ENCODE measurements at regions not wholly inside any gene's neighbourhood (a gene's known extent, or its start where the extent isn't known, plus 50 kb on each side); places are given as distances from the start of the nearest gene placed in this dataset.

DNA sequence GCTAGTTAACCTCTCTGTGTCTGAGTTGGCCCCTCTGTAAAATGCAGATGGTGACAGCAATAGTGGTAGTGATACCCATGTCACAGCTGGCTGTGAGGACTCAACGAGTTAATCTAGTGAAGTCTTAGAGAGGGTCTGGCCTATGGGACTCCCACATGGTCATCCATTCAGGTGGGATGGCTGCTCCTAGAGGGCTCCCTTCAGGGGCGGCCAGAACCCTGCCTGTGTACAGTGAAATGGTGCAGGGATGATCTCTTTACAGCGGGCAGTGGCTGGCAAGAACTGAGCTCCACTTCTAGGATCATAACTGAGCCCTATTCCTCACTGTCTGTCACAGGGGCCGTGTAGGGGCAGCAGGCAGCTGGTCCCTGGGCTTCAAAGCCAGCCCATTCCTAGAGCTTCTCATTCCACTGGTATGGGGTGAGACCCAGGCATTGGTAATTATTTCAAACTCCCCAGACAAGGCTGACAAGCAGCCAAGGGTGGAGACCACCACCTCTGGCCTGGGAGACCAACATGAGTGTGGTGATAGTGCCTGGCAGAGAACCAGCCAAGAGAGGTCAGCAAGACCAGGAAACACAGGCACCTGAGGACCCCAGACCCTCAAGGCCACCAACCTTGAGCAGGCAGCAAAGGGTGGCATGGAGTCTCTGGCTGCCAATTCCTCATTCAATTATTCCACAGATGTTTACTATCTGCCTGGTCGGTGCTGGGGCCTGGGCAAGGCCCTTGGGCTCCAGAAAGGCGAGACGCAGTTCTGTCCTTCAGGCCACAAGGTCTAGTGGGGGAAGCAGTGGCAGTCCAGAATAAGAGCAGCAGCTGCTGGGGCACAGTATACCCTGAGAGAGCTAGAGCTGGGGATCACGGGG is 103.4 kb downstream of the MRPL14 start:
- Histone ChIP-seq H2AFZ (ENCODE audit: low read depth, low read length, severe bottlenecking) (no peak overlapping the region), H3K9me2 (replicated peaks; ENCODE audit: insufficient read depth, low read length) (no peaks in the 10 kb centered on the region), H3K9me3 (ENCODE audit: insufficient read depth, low read length) (no peaks in the 10 kb centered on the region), H3K27ac (ENCODE audit: low read depth, low read length) (no peak overlapping the region), H3K36me3 (ENCODE audit: low read length) (no peaks in the 10 kb centered on the region), H4K20me1 (ENCODE audit: low read depth, low read length) (no peaks in the 10 kb centered on the region), H3K4me3 (ENCODE audit: insufficient read depth, low read length, poor library complexity, severe bottlenecking) (no peak overlapping the region), H3K4me2 (ENCODE audit: low read depth, low read length, poor library complexity, severe bottlenecking) (no peak overlapping the region), H3F3A (ENCODE audit: insufficient read depth) (no peaks in the 10 kb centered on the region), H3K79me2 (ENCODE audit: insufficient read depth, low read length) (no peaks in the 10 kb centered on the region), H3K27me3 (ENCODE audit: low read length) (no peaks in the 10 kb centered on the region), H3K9ac (ENCODE audit: low read length) (no peak overlapping the region)
- TF ChIP-seq, protein P1, sequence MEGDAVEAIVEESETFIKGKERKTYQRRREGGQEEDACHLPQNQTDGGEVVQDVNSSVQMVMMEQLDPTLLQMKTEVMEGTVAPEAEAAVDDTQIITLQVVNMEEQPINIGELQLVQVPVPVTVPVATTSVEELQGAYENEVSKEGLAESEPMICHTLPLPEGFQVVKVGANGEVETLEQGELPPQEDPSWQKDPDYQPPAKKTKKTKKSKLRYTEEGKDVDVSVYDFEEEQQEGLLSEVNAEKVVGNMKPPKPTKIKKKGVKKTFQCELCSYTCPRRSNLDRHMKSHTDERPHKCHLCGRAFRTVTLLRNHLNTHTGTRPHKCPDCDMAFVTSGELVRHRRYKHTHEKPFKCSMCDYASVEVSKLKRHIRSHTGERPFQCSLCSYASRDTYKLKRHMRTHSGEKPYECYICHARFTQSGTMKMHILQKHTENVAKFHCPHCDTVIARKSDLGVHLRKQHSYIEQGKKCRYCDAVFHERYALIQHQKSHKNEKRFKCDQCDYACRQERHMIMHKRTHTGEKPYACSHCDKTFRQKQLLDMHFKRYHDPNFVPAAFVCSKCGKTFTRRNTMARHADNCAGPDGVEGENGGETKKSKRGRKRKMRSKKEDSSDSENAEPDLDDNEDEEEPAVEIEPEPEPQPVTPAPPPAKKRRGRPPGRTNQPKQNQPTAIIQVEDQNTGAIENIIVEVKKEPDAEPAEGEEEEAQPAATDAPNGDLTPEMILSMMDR (IDR thresholded peaks at IDR 0.05; ENCODE audit: insufficient read depth, low read length, poor library complexity, severe bottlenecking): no peak
- no peak for TF ChIP-seq EZH2phosphoT487 (conservative IDR thresholded peaks at IDR 0.05; ENCODE audit: low read length)

- Histone ChIP-seq H3K27me3 (ENCODE audit: low read length) (no peaks in the 10 kb centered on the region), H3K9me2 (replicated peaks; ENCODE audit: insufficient read depth, low read length) (no peaks in the 10 kb centered on the region), H3K9me3 (ENCODE audit: insufficient read depth, low read length) (no peaks in the 10 kb centered on the region), H4K20me1 (ENCODE audit: low read depth, low read length) (no peaks in the 10 kb centered on the region), H3K36me3 (ENCODE audit: low read length) (no peaks in the 10 kb centered on the region), H2AFZ (ENCODE audit: low read depth, low read length, severe bottlenecking) (no peak overlapping the region), H3K27ac (ENCODE audit: low read depth, low read length) (no peak overlapping the region), H3K79me2 (ENCODE audit: insufficient read depth, low read length) (no peaks in the 10 kb centered on the region), H3K4me2 (ENCODE audit: low read depth, low read length, poor library complexity, severe bottlenecking) (no peak overlapping the region), H3F3A (ENCODE audit: insufficient read depth) (no peaks in the 10 kb centered on the region), H3K4me3 (ENCODE audit: insufficient read depth, low read length, poor library complexity, severe bottlenecking) (no peak overlapping the region), H3K9ac (ENCODE audit: low read length) (no peak overlapping the region)
- no peak for TF ChIP-seq EZH2phosphoT487 (conservative IDR thresholded peaks at IDR 0.05; ENCODE audit: low read length)
- TF ChIP-seq, protein P1 (IDR thresholded peaks at IDR 0.05; ENCODE audit: insufficient read depth, low read length, poor library complexity, severe bottlenecking): no peak
Observed at GRCh38 chr6:44022671-44023352, 104.4 kb downstream of the MRPL14 start.

- TF ChIP-seq EZH2phosphoT487 (conservative IDR thresholded peaks at IDR 0.05; ENCODE audit: low read length): no peak
- TF ChIP-seq, protein P1 (IDR thresholded peaks at IDR 0.05; ENCODE audit: insufficient read depth, low read length, poor library complexity, severe bottlenecking): no peak
- H3K9ac ChIP-seq (ENCODE audit: low read length): no peak overlapping the region
- H3K36me3 ChIP-seq (ENCODE audit: low read length): no peaks in the 10 kb centered on the region
- no peaks in the 10 kb centered on the region for H4K20me1 ChIP-seq (ENCODE audit: low read depth, low read length)
- H3F3A ChIP-seq (ENCODE audit: insufficient read depth): no peaks in the 10 kb centered on the region
- H3K9me3 ChIP-seq (ENCODE audit: insufficient read depth, low read length): no peaks in the 10 kb centered on the region
- no peak overlapping the region for H3K27ac ChIP-seq (ENCODE audit: low read depth, low read length)
- H3K9me2 ChIP-seq (replicated peaks; ENCODE audit: insufficient read depth, low read length): no peaks in the 10 kb centered on the region
- H3K27me3 ChIP-seq (ENCODE audit: low read length): no peaks in the 10 kb centered on the region
- no peak overlapping the region for H2AFZ ChIP-seq (ENCODE audit: low read depth, low read length, severe bottlenecking)
- H3K79me2 ChIP-seq (ENCODE audit: insufficient read depth, low read length): no peaks in the 10 kb centered on the region
- no peak overlapping the region for H3K4me2 ChIP-seq (ENCODE audit: low read depth, low read length, poor library complexity, severe bottlenecking)
- no peak overlapping the region for H3K4me3 ChIP-seq (ENCODE audit: insufficient read depth, low read length, poor library complexity, severe bottlenecking)
Observed at GRCh38 chr6:44022296-44022661, 105.0 kb downstream of the MRPL14 start.

All from SU-DHL-6 (cell line).